Activated CD8-positive, alpha-beta T cell treated with anti-CD3 and anti-CD28 coated beads for 36 hours (primary cell): ENCODE measurements at regions not wholly inside any gene's neighbourhood (a gene's known extent, or its start where the extent isn't known, plus 50 kb on each side); places are given as distances from the start of the nearest gene placed in this dataset.

Experiments used
- ATAC-seq: fragments of 200-7000 bp; cut with Tn5 transposase; one replicate; pipeline ENCODE4 v1.10.0; 2021; ENCODE audit warnings: mild to moderate bottlenecking, moderate library complexity
- CTCF ChIA-PET: fragments of 350-600 bp; sonication (Branson Sonifier 250); formaldehyde crosslinking; loops from one replicate; lab custom pipeline; 2021; ENCODE audit warnings: antibody characterized with exemption; lab: Charles Lee
- POLR2A ChIA-PET: fragments of 350-600 bp; sonication (Branson Sonifier 250); formaldehyde crosslinking; loops from one replicate; lab custom pipeline; 2021; ENCODE audit warnings: antibody characterized with exemption; lab: Charles Lee
- DNase-seq: peaks from one replicate; pipeline ENCODE4 v3.0.0-alpha.2; 2020
- H3K27ac Mint-ChIP-seq: one replicate; pipeline ENCODE4 v1.8.0; 2021; ENCODE audit warnings: mild to moderate bottlenecking, mixed read lengths
- H3K27me3 Mint-ChIP-seq: one replicate; pipeline ENCODE4 v1.8.0; 2021; ENCODE audit warnings: mixed read lengths
- H3K36me3 Mint-ChIP-seq: one replicate; pipeline ENCODE4 v1.8.0; 2021; ENCODE audit warnings: low read depth, mixed read lengths
- H3K4me1 Mint-ChIP-seq: one replicate; pipeline ENCODE4 v1.8.0; 2021; ENCODE audit warnings: low read depth, mixed read lengths
- H3K4me3 Mint-ChIP-seq: one replicate; pipeline ENCODE4 v1.8.0; 2021; ENCODE audit warnings: mild to moderate bottlenecking, moderate library complexity, mixed read lengths
- H3K9me3 Mint-ChIP-seq: one replicate; pipeline ENCODE4 v1.8.0; 2021; ENCODE audit warnings: mixed read lengths
- intact Hi-C: fragments of 100-400 bp; cut with micrococcal nuclease; formaldehyde crosslinking; loops from one replicate; pipeline ENCODE4 v1.10.0; 2022
- TF ChIP-seq, protein P1 (sequence below): fragments of 200-600 bp; IDR thresholded peaks from one replicate; pipeline ENCODE4 v1.8.0; 2022; ENCODE audit warnings: antibody characterized with exemption, mild to moderate bottlenecking

DNA sequence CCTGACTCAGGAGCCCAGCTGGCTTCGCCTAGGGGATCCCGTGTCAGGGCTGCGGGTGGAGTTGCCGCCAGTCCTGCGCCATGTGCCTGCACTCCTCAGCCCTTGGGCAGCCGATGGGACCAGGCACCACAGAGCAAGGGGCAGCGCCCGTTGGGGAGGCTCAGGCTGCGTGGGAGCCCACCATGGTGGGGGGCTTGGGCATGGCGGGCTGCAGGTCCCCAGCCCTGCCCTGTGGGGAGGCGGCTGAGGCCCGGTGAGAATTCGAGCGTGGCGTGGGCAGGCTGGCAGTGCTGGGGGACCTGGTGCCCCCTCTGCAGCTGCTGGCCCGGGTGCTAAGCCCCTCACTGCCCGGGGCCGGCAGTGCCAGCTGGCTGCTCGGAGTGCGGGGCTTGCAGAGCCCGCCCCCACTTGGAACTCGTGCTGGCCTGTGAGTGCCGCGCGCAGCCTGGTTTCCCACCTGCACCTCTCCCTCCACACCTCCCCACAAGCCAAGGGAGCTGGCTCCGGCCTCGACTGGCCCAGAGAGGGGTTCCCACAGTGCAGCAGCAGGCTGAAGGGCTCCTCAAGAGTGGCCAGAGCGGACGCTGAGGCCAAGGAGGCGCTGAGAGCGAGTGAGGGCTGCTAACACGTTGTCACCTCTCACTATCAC, 135.1 kb upstream of the SEL1L start:
- ATAC-seq (no peak), DNase-seq (no peak)
- intact Hi-C loops: no loop called here
- H3K27me3 Mint-ChIP-seq: peaks cover 3% of the 10 kb centered on the region
- no peaks in the 10 kb centered on the region for H3K36me3 Mint-ChIP-seq
- ChIA-PET CTCF (interaction anchor here (1.1 kb wide), 1 partner anchor 322 kb away, joined by 3 read pairs; no protein-coding TSS in a partner anchor), POLR2A (no interaction called here)
- H3K9me3 Mint-ChIP-seq: peaks cover 1% of the 10 kb centered on the region
- TF ChIP-seq, protein P1, sequence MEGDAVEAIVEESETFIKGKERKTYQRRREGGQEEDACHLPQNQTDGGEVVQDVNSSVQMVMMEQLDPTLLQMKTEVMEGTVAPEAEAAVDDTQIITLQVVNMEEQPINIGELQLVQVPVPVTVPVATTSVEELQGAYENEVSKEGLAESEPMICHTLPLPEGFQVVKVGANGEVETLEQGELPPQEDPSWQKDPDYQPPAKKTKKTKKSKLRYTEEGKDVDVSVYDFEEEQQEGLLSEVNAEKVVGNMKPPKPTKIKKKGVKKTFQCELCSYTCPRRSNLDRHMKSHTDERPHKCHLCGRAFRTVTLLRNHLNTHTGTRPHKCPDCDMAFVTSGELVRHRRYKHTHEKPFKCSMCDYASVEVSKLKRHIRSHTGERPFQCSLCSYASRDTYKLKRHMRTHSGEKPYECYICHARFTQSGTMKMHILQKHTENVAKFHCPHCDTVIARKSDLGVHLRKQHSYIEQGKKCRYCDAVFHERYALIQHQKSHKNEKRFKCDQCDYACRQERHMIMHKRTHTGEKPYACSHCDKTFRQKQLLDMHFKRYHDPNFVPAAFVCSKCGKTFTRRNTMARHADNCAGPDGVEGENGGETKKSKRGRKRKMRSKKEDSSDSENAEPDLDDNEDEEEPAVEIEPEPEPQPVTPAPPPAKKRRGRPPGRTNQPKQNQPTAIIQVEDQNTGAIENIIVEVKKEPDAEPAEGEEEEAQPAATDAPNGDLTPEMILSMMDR: no peak
- H3K4me1 Mint-ChIP-seq: no peaks in the 10 kb centered on the region
- H3K27ac Mint-ChIP-seq: no peak overlapping the region
- H3K4me3 Mint-ChIP-seq: no peak overlapping the region

- H3K36me3 Mint-ChIP-seq: no peaks in the 10 kb centered on the region
- H3K27me3 Mint-ChIP-seq: peaks cover 3% of the 10 kb centered on the region
- H3K9me3 Mint-ChIP-seq: peaks cover 1% of the 10 kb centered on the region
- H3K4me1 Mint-ChIP-seq: no peaks in the 10 kb centered on the region
- no peak overlapping the region for H3K27ac Mint-ChIP-seq
- TF ChIP-seq, protein P1: no peak
- POLR2A ChIA-PET: no interaction called here
- H3K4me3 Mint-ChIP-seq: no peak overlapping the region
- CTCF ChIA-PET: interaction anchor here (1.1 kb wide), 1 partner anchor 321 kb away, joined by 3 read pairs; no protein-coding TSS in a partner anchor
- ATAC-seq: no peak
- DNase-seq: no peak
- intact Hi-C loops: no loop called here
Measured at GRCh38 chr14:81669308-81669707, 135.7 kb upstream of the SEL1L start.

DNA sequence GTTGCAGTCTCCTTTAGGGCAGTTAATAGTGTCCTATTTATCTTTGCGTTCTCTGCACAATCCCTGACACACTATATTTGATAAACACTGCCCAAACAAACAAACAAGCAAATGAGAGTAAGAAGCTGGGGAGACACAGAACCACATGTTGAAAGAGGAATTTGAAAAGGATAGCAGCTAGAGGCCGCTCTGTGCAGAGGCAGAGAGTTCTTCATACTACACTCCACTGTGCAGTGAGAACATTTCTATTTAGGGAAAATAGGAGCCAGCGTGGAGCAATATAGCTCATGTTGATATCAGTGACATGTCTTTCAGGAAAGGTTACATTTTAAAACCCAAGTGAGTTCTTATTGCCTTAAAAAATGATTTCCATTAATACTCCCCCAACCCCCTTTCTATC, 140.3 kb upstream of the SEL1L start:
- peaks cover 4% of the 10 kb centered on the region for H3K27me3 Mint-ChIP-seq
- no peak for DNase-seq
- CTCF ChIA-PET: interaction anchor here (1.0 kb wide), 1 partner anchor 46 kb away, joined by 3 read pairs; no protein-coding TSS in a partner anchor
- intact Hi-C loops: no loop called here
- no peak for ATAC-seq
- H3K36me3 Mint-ChIP-seq: no peaks in the 10 kb centered on the region
- no peak overlapping the region for H3K4me3 Mint-ChIP-seq
- no peak overlapping the region for H3K27ac Mint-ChIP-seq
- no peaks in the 10 kb centered on the region for H3K9me3 Mint-ChIP-seq
- POLR2A ChIA-PET: no interaction called here
- H3K4me1 Mint-ChIP-seq: no peaks in the 10 kb centered on the region
- TF ChIP-seq, protein P1: no peak

DNA sequence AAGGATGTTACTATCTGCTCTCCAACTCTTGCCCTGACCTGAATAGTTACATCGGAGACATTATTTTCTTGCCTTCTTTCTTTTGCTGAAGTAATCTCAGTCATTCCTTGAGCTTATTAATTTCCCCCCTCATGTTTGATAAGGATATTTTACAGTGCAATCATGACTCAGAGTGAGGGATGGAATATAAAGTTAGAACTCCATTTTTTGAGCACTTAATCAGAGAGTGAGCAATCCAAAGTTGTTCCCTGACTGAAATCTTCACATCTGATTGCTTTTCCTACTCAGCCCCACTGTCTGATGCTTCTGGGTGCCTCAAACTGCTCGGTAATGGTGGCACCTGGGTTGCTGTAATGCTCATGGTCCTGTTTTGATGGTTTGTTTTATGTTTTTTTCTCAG, 142.7 kb upstream of the SEL1L start:
- Mint-ChIP-seq H3K27me3 (peaks cover 10% of the 10 kb centered on the region), H3K4me3 (no peak overlapping the region), H3K36me3 (no peaks in the 10 kb centered on the region), H3K9me3 (no peaks in the 10 kb centered on the region), H3K4me1 (no peaks in the 10 kb centered on the region), H3K27ac (no peak overlapping the region)
- ATAC-seq (no peak), DNase-seq (no peak)
- POLR2A ChIA-PET: no interaction called here
- CTCF ChIA-PET: no interaction called here
- intact Hi-C loops: no loop called here
- TF ChIP-seq, protein P1: no peak

DNA sequence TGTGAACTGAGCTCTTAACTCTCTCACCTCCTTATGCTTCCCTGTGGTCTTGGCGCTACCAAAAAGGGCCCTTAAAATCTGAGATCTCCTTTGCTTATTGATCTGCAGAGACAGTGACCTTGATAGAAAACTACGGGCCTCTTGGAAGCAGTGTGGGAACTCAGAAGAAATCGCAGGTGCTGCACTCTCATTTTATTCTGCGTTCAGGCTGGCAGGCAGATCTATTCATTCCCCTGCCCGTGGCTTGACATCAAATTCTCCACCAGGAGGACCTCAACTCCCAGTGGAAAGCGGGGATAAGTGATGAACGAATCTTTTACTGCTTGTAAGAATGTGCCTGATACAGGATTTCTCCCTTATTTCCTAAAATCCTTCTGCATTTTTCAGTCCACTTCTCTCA, 143.2 kb upstream of the SEL1L start:
- H3K4me3 Mint-ChIP-seq: no peak overlapping the region
- no peak for DNase-seq
- CTCF ChIA-PET: no interaction called here
- H3K4me1 Mint-ChIP-seq: no peaks in the 10 kb centered on the region
- no peak overlapping the region for H3K27ac Mint-ChIP-seq
- intact Hi-C loops: no loop called here
- ATAC-seq: no peak
- no peaks in the 10 kb centered on the region for H3K9me3 Mint-ChIP-seq
- no peaks in the 10 kb centered on the region for H3K36me3 Mint-ChIP-seq
- TF ChIP-seq, protein P1: no peak
- H3K27me3 Mint-ChIP-seq: peaks cover 10% of the 10 kb centered on the region
- POLR2A ChIA-PET: no interaction called here
